IMR-90 (cell line): ENCODE measurements at regions not wholly inside any gene's neighbourhood (a gene's known extent, or its start where the extent isn't known, plus 50 kb on each side); places are given as distances from the start of the nearest gene placed in this dataset.

Experiments used
- BHLHE40 ChIP-seq: fragments of 150-350 bp; IDR thresholded peaks from 2 replicates; pipeline ENCODE4 v1.6.1; 2016; ENCODE audit warnings: mild to moderate bottlenecking, low read depth, low read length
- CEBPB ChIP-seq: IDR thresholded peaks from 2 replicates; pipeline ENCODE4 v1.6.1; 2012; ENCODE audit warnings: low read depth, low read length, improper control_type of control experiment
- CTCF ChIP-seq: conservative IDR thresholded peaks from 2 replicates; pipeline ENCODE4 v1.5.1; 2012; ENCODE audit warnings: mild to moderate bottlenecking, low read depth, low read length, improper control_type of control experiment
- FOS ChIP-seq: fragments of 150-350 bp; IDR thresholded peaks from 2 replicates; pipeline ENCODE4 v1.6.1; 2016; ENCODE audit warnings: low read depth, low read length
- MAFK ChIP-seq: IDR thresholded peaks from 2 replicates; pipeline ENCODE4 v1.6.1; 2012; ENCODE audit warnings: low read depth, low read length, improper control_type of control experiment
- MAZ ChIP-seq: IDR thresholded peaks from 2 replicates; pipeline ENCODE4 v1.6.1; 2012; ENCODE audit warnings: low read depth, mild to moderate bottlenecking, low read length, improper control_type of control experiment, moderate library complexity, borderline replicate concordance
- MXI1 ChIP-seq: IDR thresholded peaks from 2 replicates; pipeline ENCODE4 v1.6.1; 2012; ENCODE audit warnings: low read depth, mild to moderate bottlenecking, low read length, moderate library complexity, borderline replicate concordance
- NFE2L2 ChIP-seq: fragments of 150-350 bp; IDR thresholded peaks from 2 replicates; pipeline ENCODE4 v1.6.1; 2016; ENCODE audit warnings: low read depth, mild to moderate bottlenecking, low read length
- POLR2A ChIP-seq: IDR thresholded peaks from 2 replicates; pipeline ENCODE4 v1.6.1; 2012; ENCODE audit warnings: mild to moderate bottlenecking, low read depth, low read length
- RAD21 ChIP-seq: IDR thresholded peaks from 2 replicates; pipeline ENCODE4 v1.6.1; 2012; ENCODE audit warnings: low read length, improper control_type of control experiment
- RCOR1 ChIP-seq: IDR thresholded peaks from 2 replicates; pipeline ENCODE4 v1.6.1; 2012; ENCODE audit warnings: mild to moderate bottlenecking, low read length, improper control_type of control experiment; ENCODE audit not compliant: insufficient replicate concordance
- RFX5 ChIP-seq: IDR thresholded peaks from 2 replicates; pipeline ENCODE4 v1.8.0; 2012; ENCODE audit warnings: low read depth, mild to moderate bottlenecking, low read length, moderate library complexity
- SMC3 ChIP-seq: fragments of 150-350 bp; IDR thresholded peaks from 2 replicates; pipeline ENCODE4 v1.6.1; 2016; ENCODE audit warnings: low read depth, mild to moderate bottlenecking, antibody characterized with exemption, low read length, moderate library complexity
- USF2 ChIP-seq: fragments of 150-350 bp; IDR thresholded peaks from 2 replicates; pipeline ENCODE4 v1.6.1; 2017; ENCODE audit warnings: mild to moderate bottlenecking, antibody characterized with exemption, low read length, low read depth

- TF ChIP-seq CTCF (no peak), USF2 (no peak), POLR2A (no peak), RFX5 (no peak), RAD21 (no peak), MXI1 (no peak), BHLHE40 (no peak), MAZ (no peak), RCOR1 (no peak), MAFK (no peak), CEBPB (no peak), FOS (no peak), SMC3 (no peak), NFE2L2 (no peak)
Observed at GRCh38 chr2:144632809-144633208, 112.9 kb upstream of the ZEB2 start.
